ENCODE measurements at regions not wholly inside any gene's neighbourhood (a gene's known extent, or its start where the extent isn't known, plus 50 kb on each side); places are given as distances from the start of the nearest gene placed in this dataset.
"Not testable (repeated sequence)": the region's sequence is repeated elsewhere in the genome, so short reads cannot be mapped to it uniquely, and the experiment has no call there.

- no peak for ATAC-seq
- H3K9me3 ChIP-seq (ENCODE audit: control insufficient read depth, low read length, poor library complexity, severe bottlenecking) = no peaks in the 10 kb centered on the region
- DNase-seq = no peak
- no peak overlapping the region for H3K4me3 Mint-ChIP-seq
- H3K27me3 Mint-ChIP-seq = peaks cover 46% of the 10 kb centered on the region
- H3K4me1 Mint-ChIP-seq = peaks cover 2% of the 10 kb centered on the region
- no peaks in the 10 kb centered on the region for H3K36me3 Mint-ChIP-seq (ENCODE audit: low read depth)
- no peak overlapping the region for H3K27ac Mint-ChIP-seq
Measured at GRCh38 chr2:75408771-75409170, 152.0 kb downstream of the EVA1A start.

- ATAC-seq (no peak), DNase-seq (no peak)
- Mint-ChIP-seq H3K36me3 (ENCODE audit: low read depth) (no peaks in the 10 kb centered on the region), H3K27ac (no peak overlapping the region), H3K4me3 (no peak overlapping the region), H3K4me1 (peaks cover 2% of the 10 kb centered on the region), H3K27me3 (peaks cover 53% of the 10 kb centered on the region)
- no peaks in the 10 kb centered on the region for H3K9me3 ChIP-seq (ENCODE audit: control insufficient read depth, low read length, poor library complexity, severe bottlenecking)
Measured at GRCh38 chr2:75407038-75407530, 153.7 kb downstream of the EVA1A start.

- Mint-ChIP-seq H3K27me3 (peaks cover 59% of the 10 kb centered on the region), H3K4me3 (no peak overlapping the region), H3K36me3 (ENCODE audit: low read depth) (no peaks in the 10 kb centered on the region), H3K27ac (no peak overlapping the region), H3K4me1 (peaks cover 2% of the 10 kb centered on the region)
- no peak for DNase-seq
- no peak for ATAC-seq
- H3K9me3 ChIP-seq (ENCODE audit: control insufficient read depth, low read length, poor library complexity, severe bottlenecking) = no peaks in the 10 kb centered on the region
Measured at GRCh38 chr2:75406131-75406581, 154.6 kb downstream of the EVA1A start.

- H3K9me3 ChIP-seq (ENCODE audit: control insufficient read depth, low read length, poor library complexity, severe bottlenecking) = no peaks in the 10 kb centered on the region
- Mint-ChIP-seq H3K27ac (no peak overlapping the region), H3K4me3 (no peak overlapping the region), H3K27me3 (peaks cover 59% of the 10 kb centered on the region), H3K36me3 (ENCODE audit: low read depth) (no peaks in the 10 kb centered on the region), H3K4me1 (peaks cover 2% of the 10 kb centered on the region)
- ATAC-seq (no peak), DNase-seq (no peak)
Measured at GRCh38 chr2:75405000-75405399, 155.7 kb downstream of the EVA1A start.

- no peak overlapping the region for H3K27ac Mint-ChIP-seq
- peaks cover 58% of the 10 kb centered on the region for H3K27me3 Mint-ChIP-seq
- no peak overlapping the region for H3K4me3 Mint-ChIP-seq
- H3K4me1 Mint-ChIP-seq = peaks cover 2% of the 10 kb centered on the region
- DNase-seq (no peak), ATAC-seq (peak; percentile 63)
- no peaks in the 10 kb centered on the region for H3K9me3 ChIP-seq (ENCODE audit: control insufficient read depth, low read length, poor library complexity, severe bottlenecking)
- no peaks in the 10 kb centered on the region for H3K36me3 Mint-ChIP-seq (ENCODE audit: low read depth)
Measured at GRCh38 chr2:75403991-75404428, 156.7 kb downstream of the EVA1A start.

- no peak overlapping the region for H3K4me3 Mint-ChIP-seq
- H3K9me3 ChIP-seq (ENCODE audit: control insufficient read depth, low read length, poor library complexity, severe bottlenecking) = no peaks in the 10 kb centered on the region
- no peak for ATAC-seq
- no peaks in the 10 kb centered on the region for H3K36me3 Mint-ChIP-seq (ENCODE audit: low read depth)
- H3K27ac Mint-ChIP-seq = no peak overlapping the region
- H3K4me1 Mint-ChIP-seq = peaks cover 3% of the 10 kb centered on the region
- DNase-seq = no peak
- H3K27me3 Mint-ChIP-seq = peaks cover 28% of the 10 kb centered on the region
Measured at GRCh38 chr2:75396314-75396713, 164.4 kb downstream of the EVA1A start.

- not testable (repeated sequence) for ATAC-seq; H3K4me1 Mint-ChIP-seq; DNase-seq; H3K4me3 Mint-ChIP-seq; H3K9me3 ChIP-seq (ENCODE audit: control insufficient read depth, low read length, poor library complexity, severe bottlenecking); H3K27ac Mint-ChIP-seq; H3K36me3 Mint-ChIP-seq (ENCODE audit: low read depth)
- peaks cover 29% of the 10 kb centered on the region for H3K27me3 Mint-ChIP-seq
Measured at GRCh38 chr2:75394764-75395163, 166.0 kb downstream of the EVA1A start.

- Mint-ChIP-seq H3K36me3 (ENCODE audit: low read depth) (no peaks in the 10 kb centered on the region), H3K4me3 (no peak overlapping the region), H3K27me3 (peaks cover 35% of the 10 kb centered on the region), H3K27ac (no peak overlapping the region), H3K4me1 (peaks cover 3% of the 10 kb centered on the region)
- H3K9me3 ChIP-seq (ENCODE audit: control insufficient read depth, low read length, poor library complexity, severe bottlenecking) = no peaks in the 10 kb centered on the region
- DNase-seq (no peak), ATAC-seq (no peak)
Measured at GRCh38 chr2:75390169-75390568, 170.6 kb downstream of the EVA1A start.

GRCh38 chr2:75389271-75389670 is 171.5 kb downstream of the EVA1A start:
- Mint-ChIP-seq H3K36me3 (ENCODE audit: low read depth) (no peaks in the 10 kb centered on the region), H3K27me3 (peaks cover 44% of the 10 kb centered on the region), H3K4me3 (no peak overlapping the region), H3K27ac (no peak overlapping the region), H3K4me1 (peaks cover 3% of the 10 kb centered on the region)
- DNase-seq (no peak), ATAC-seq (no peak)
- no peaks in the 10 kb centered on the region for H3K9me3 ChIP-seq (ENCODE audit: control insufficient read depth, low read length, poor library complexity, severe bottlenecking)

GRCh38 chr2:75381032-75381431 is 179.7 kb downstream of the EVA1A start:
- no peak for DNase-seq
- ATAC-seq = no peak
- Mint-ChIP-seq H3K27ac (no peak overlapping the region), H3K36me3 (ENCODE audit: low read depth) (no peaks in the 10 kb centered on the region), H3K4me3 (no peak overlapping the region), H3K4me1 (no peaks in the 10 kb centered on the region), H3K27me3 (peaks cover 15% of the 10 kb centered on the region)
- H3K9me3 ChIP-seq (ENCODE audit: control insufficient read depth, low read length, poor library complexity, severe bottlenecking) = no peaks in the 10 kb centered on the region

GRCh38 chr2:75379476-75380210 is 180.3 kb upstream of the TACR1 start:
- Mint-ChIP-seq H3K4me1 (no peaks in the 10 kb centered on the region), H3K27me3 (peaks cover 10% of the 10 kb centered on the region), H3K4me3 (no peak overlapping the region), H3K27ac (no peak overlapping the region), H3K36me3 (ENCODE audit: low read depth) (no peaks in the 10 kb centered on the region)
- no peaks in the 10 kb centered on the region for H3K9me3 ChIP-seq (ENCODE audit: control insufficient read depth, low read length, poor library complexity, severe bottlenecking)
- no peak for ATAC-seq
- no peak for DNase-seq

- H3K9me3 ChIP-seq (ENCODE audit: control insufficient read depth, low read length, poor library complexity, severe bottlenecking) = no peaks in the 10 kb centered on the region
- ATAC-seq = no peak
- no peak overlapping the region for H3K4me3 Mint-ChIP-seq
- no peaks in the 10 kb centered on the region for H3K36me3 Mint-ChIP-seq (ENCODE audit: low read depth)
- H3K27ac Mint-ChIP-seq = no peak overlapping the region
- H3K4me1 Mint-ChIP-seq = no peaks in the 10 kb centered on the region
- H3K27me3 Mint-ChIP-seq = peaks cover 3% of the 10 kb centered on the region
- no peak for DNase-seq
Measured at GRCh38 chr2:75375646-75376582, 176.6 kb upstream of the TACR1 start.

GRCh38 chr2:75374414-75374957 is 175.2 kb upstream of the TACR1 start:
- not testable (repeated sequence) for ATAC-seq; H3K36me3 Mint-ChIP-seq (ENCODE audit: low read depth); DNase-seq; H3K27ac Mint-ChIP-seq; H3K27me3 Mint-ChIP-seq; H3K4me1 Mint-ChIP-seq; H3K4me3 Mint-ChIP-seq; H3K9me3 ChIP-seq (ENCODE audit: control insufficient read depth, low read length, poor library complexity, severe bottlenecking)
